ENCODE measurements at regions not wholly inside any gene's neighbourhood (a gene's known extent, or its start where the extent isn't known, plus 50 kb on each side); places are given as distances from the start of the nearest gene placed in this dataset.

- no peak for TF ChIP-seq CTCF (conservative IDR thresholded peaks at IDR 0.05)
- Mint-ChIP-seq H3K27me3 (no peaks in the 10 kb centered on the region), H3K4me1 (ENCODE audit: unreplicated experiment) (no peaks in the 10 kb centered on the region), H3K4me3 (no peak overlapping the region), H3K36me3 (no peaks in the 10 kb centered on the region), H3K27ac (no peak overlapping the region), H3K9me3 (peaks cover 3% of the 10 kb centered on the region)
- DNase-seq (ENCODE audit: extremely low spot score, unreplicated experiment), result no peak
These were observed 127.1 kb upstream of the ANKRD28 start for GRCh38 chr3:15924914-15925313.

DNA sequence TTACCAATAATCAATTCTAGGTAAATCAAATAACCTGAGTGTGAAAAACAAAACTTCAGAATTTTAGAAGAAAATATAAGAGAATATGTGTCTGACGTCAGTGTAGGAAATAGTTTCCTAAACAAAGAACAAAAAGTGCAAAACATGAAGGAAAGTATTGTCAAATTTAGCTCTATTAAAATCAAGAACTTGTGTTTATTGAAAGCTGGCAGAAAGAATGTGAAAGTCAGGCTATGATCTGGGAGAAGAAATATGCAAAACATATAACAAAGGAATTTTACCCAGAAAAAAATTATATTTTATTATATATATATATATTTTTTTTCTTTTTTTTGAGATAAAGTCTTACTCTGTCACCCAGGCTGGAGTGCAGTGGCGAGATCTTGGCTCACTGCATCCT lies 129.1 kb upstream of the ANKRD28 start:
- Mint-ChIP-seq H3K4me1 (ENCODE audit: unreplicated experiment) (peaks cover 2% of the 10 kb centered on the region), H3K9me3 (no peaks in the 10 kb centered on the region), H3K27me3 (no peaks in the 10 kb centered on the region), H3K36me3 (no peaks in the 10 kb centered on the region), H3K4me3 (no peak overlapping the region), H3K27ac (no peak overlapping the region)
- no peak for DNase-seq (ENCODE audit: extremely low spot score, unreplicated experiment)
- TF ChIP-seq CTCF (conservative IDR thresholded peaks at IDR 0.05), result no peak

GRCh38 chr3:15927969-15928368 lies 130.2 kb upstream of the ANKRD28 start:
- no peak for DNase-seq (ENCODE audit: extremely low spot score, unreplicated experiment)
- no peaks in the 10 kb centered on the region for H3K27me3 Mint-ChIP-seq
- H3K4me3 Mint-ChIP-seq, result no peak overlapping the region
- H3K9me3 Mint-ChIP-seq, result no peaks in the 10 kb centered on the region
- no peaks in the 10 kb centered on the region for H3K36me3 Mint-ChIP-seq
- no peak overlapping the region for H3K27ac Mint-ChIP-seq
- no peak for TF ChIP-seq CTCF (conservative IDR thresholded peaks at IDR 0.05)
- peaks cover 10% of the 10 kb centered on the region for H3K4me1 Mint-ChIP-seq (ENCODE audit: unreplicated experiment)

GRCh38 chr3:15929944-15930571 lies 132.3 kb upstream of the ANKRD28 start:
- H3K27me3 Mint-ChIP-seq, result no peaks in the 10 kb centered on the region
- no peak overlapping the region for H3K4me3 Mint-ChIP-seq
- no peak for TF ChIP-seq CTCF (conservative IDR thresholded peaks at IDR 0.05)
- H3K4me1 Mint-ChIP-seq (ENCODE audit: unreplicated experiment), result peaks cover 14% of the 10 kb centered on the region
- no peaks in the 10 kb centered on the region for H3K9me3 Mint-ChIP-seq
- no peaks in the 10 kb centered on the region for H3K36me3 Mint-ChIP-seq
- H3K27ac Mint-ChIP-seq, result no peak overlapping the region
- DNase-seq (ENCODE audit: extremely low spot score, unreplicated experiment), result no peak

GRCh38 chr3:15932348-15933300 lies 134.8 kb upstream of the ANKRD28 start:
- Mint-ChIP-seq H3K4me1 (ENCODE audit: unreplicated experiment) (peaks cover 22% of the 10 kb centered on the region), H3K27me3 (no peaks in the 10 kb centered on the region), H3K27ac (no peak overlapping the region), H3K36me3 (no peaks in the 10 kb centered on the region), H3K4me3 (no peak overlapping the region), H3K9me3 (no peaks in the 10 kb centered on the region)
- no peak for DNase-seq (ENCODE audit: extremely low spot score, unreplicated experiment)
- TF ChIP-seq CTCF (conservative IDR thresholded peaks at IDR 0.05), result no peak
